ENCODE measurements at regions not wholly inside any gene's neighbourhood (a gene's known extent, or its start where the extent isn't known, plus 50 kb on each side); places are given as distances from the start of the nearest gene placed in this dataset.

GRCh38 chr3:145785668-145786067 lies 375.3 kb downstream of the PLOD2 start:
- DNase-seq = no peak

GRCh38 chr3:145798007-145798406 lies 363.0 kb downstream of the PLOD2 start:
- DNase-seq = no peak

DNA sequence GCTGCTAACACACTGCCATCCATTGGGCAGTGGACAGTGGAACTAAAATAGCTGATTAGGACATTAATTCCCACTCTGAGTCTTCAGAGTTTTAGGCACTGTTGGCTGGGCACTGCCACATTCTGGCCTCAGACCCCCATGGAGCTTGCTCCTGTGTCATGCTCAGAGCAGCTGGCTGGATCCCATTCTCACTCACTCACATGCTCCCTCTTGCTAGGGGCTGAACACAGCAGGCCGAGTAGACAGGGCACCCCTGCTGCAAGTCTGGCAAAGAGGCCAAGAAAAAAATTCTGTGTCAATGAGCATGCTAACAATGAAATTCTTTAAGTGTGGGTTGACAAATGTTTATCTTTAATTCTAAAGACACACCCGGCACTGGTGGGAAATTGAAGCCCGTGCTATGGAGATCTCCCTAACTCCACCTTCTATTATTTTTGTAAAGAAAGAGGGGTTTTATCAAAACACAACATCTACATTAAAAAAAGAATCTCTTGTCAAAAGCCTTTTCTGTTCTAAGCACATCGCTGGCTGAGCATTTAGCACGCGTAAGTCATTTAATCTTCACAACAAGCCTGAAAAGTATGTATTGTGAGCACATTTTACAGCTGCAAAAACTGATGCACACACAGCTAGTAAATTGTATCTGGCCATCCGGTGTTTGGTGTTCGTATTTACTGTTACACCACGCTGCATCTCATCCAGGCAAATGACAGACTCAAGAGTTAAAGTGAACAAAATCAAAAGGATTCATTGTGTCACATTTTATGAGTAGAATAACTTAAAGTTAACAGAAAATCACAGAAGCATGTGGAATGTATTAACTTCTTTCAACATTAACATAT lies 362.1 kb downstream of the PLOD2 start:
- DNase-seq = no peak

DNA sequence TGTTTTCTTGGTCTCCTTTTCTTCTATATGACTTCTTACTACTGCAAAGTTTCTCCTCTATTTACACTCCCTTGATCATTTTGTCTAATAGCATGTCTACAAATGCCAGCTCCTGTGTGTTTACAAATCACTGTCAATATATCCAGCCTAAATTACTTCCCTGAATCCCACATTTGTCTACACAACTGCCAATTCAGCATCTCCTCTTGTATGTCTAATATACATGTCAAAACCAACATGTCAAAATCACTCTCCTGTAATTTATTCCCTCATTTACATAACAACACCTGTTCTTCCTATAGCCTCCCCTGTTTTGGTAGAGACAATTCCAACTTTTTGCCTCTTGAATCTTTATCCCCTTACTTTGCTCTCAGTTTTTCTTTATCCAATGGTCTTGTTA lies 359.3 kb downstream of the PLOD2 start:
- no peak for DNase-seq

DNA sequence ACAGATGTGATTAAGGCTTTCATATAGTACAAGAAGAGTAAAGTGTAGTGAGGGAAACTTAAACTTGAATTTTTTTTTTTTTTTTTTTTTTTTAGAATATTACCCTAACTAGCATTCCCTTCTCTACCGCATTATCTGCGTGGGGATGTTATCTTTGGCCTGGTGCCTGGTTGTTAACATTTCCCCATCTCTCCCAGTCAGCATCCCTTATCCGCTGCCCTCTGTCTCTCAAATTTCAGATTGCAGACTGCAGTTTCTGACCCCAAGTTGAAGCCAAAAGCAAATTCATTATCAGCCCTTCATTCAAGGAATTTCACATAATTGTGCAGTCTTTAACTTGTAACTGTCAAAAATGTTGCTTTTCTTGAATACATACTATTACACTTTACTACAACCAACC lies 353.0 kb downstream of the PLOD2 start:
- DNase-seq = peak; percentile 4

DNA sequence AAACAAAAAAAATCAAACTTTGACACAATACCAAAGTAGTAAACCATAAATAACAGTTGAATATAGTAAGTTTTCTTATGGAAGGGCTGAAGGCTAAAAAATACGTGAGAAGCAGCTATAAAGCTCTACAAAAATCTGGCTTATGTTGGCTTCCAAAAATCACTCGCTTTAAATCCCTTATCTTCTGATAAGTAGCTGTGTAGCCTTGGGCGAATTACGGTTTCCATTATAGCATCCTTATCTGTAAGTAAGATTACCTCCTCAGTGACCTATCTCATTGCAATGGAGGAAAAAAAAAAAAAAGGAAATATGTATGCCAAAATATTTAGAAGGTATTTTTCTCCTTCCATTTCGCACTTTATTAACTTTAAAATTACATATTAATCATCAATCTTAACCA lies 348.6 kb downstream of the PLOD2 start:
- no peak for DNase-seq

DNA sequence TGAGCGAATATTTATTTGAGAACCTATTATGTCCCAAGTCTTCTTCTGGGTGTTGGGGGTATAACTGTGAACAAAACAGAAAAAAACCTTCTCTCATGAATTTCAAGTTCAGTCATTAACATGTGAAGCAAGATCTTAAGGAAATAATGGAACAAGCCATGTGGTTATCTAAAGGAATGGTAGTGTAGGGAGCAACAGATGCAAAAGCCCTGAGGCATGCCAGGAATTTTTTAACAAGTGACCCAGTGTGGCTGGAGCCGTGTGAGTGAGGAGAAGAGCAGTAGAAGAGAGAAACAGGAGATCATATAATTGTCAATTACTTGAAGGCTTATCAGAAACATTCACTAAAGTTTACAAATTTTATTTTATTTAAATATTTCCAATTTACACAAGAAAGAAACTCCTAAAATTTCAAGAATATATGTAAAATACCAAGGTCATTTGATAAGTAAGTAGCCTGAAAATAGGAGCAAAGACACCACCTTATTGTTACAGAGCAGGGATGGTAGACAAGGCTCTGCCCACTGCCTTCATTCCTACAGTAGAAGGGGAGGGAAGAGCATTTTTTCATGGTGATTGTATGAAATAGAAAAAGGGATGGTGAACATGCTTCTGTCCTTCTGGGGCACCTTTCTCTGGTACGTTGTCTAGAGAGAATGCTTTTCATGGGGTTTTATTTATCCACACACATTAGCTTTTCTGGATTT lies 345.1 kb downstream of the PLOD2 start:
- no peak for DNase-seq

DNA sequence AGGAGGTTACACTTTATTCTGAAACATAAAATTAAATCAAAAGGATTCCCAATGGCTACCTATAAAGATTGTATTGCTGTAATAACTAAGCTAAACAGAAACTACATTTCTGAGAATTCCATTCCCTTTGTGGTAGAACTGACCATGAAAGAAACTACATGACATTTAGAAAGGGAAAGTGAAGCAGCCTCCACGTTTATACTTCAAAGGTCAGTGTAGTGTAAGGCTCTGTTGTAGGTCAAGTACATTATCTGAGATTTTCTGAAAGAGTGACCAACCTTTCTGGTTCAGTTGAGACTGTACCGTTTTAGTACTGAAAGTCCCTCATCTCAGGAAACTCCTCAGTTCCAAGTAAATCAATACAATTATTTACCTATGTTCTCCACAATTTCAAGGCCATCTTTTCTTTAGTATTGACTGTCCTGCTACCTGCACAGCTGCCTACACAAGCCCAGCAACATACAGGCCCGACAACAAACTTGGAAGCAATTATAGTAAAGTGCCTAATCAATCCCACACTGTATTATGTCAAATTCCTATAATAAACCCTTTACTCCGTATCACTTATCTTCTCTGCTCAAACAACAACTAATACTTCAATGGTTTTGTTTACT lies 343.0 kb downstream of the PLOD2 start:
- no peak for DNase-seq

- no peak for DNase-seq
Observed at GRCh38 chr3:145820170-145820569, 340.8 kb downstream of the PLOD2 start.

DNA sequence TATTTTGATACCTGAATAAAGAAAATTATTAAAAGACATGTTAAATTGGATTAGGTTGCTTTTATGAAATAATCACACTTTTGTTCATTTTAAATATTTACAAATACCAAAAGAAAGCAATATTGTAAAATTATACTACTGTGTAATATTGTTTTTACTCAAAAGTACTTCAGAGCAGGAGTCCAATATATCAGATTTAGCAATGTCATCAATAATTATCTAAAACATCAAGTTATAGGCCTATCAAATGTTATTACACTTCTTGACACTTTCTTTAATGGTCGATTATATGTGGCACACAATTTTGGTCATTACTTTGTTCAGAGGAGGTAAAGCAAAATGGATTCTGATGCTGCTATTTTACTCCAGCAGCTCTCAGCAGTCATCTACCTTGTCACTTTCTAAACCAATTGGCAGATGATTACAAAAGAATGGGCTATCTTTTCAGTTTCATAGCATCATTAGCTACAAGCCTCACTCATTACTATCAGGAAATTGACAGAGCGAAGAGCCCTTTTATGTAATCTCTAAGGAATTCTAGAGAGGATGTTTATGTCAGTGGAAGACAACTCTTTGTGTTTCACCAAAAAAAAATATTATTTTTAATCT lies 318.6 kb downstream of the PLOD2 start:
- DNase-seq = peak; percentile 6

DNA sequence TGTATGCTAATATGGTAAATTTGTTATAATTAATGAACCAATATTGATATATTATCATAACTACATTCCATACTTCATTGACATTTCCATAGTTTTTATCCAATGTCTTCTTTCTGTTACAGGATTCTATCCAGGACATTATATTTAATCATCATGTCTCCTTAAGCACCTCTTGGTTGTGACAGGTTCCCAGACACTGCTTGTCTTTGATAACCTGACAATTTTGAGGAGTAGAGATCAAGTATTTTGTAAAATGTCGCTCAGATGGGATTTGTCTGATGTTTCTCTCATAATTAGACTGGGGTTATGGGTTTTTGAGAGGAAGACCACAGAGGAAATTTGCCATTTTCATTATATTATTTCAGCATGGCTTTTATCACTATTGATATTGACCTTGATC lies 317.4 kb downstream of the PLOD2 start:
- DNase-seq = no peak

DNA sequence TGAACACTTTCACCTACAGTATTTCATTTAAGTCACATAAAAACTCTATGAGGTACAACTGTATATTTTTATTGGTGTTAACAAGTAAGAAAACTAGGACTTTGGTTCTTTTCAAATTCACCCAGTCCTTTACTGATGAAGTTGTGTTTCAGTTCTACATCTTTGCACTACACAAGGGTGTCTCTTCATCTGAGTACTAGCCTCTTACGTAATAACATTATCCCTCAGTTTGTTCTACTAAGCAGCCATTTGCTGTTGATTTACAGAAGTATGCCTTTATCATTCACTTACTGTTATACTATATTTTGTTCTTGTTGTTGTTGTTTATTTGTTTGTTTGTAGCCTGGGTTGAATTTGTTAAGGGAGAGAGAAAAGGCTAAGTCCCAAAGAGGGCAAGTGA lies 311.9 kb downstream of the PLOD2 start:
- no peak for DNase-seq

GRCh38 chr3:145854499-145854898 lies 306.5 kb downstream of the PLOD2 start:
- no peak for DNase-seq

DNA sequence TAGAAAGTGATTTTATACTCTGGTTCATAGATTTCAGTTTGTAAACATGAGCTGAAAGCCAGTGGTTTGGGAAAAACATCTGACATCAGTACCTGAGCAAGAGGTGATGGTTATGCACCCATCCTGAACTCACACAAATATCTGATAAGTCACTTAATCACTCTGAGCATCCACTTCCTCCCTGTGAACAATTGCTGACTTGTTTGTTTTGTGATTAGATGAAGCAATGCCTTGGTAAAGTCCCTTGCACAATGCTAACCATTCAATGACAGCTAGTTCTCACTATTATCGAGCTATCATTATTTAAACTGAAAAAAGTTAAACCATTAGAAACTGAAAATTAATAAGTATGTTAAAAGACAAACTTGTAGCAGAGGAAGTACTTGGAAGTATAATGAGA lies 303.0 kb downstream of the PLOD2 start:
- no peak for DNase-seq

- DNase-seq = no peak
Observed at GRCh38 chr3:145864336-145864735, 296.6 kb downstream of the PLOD2 start.

DNA sequence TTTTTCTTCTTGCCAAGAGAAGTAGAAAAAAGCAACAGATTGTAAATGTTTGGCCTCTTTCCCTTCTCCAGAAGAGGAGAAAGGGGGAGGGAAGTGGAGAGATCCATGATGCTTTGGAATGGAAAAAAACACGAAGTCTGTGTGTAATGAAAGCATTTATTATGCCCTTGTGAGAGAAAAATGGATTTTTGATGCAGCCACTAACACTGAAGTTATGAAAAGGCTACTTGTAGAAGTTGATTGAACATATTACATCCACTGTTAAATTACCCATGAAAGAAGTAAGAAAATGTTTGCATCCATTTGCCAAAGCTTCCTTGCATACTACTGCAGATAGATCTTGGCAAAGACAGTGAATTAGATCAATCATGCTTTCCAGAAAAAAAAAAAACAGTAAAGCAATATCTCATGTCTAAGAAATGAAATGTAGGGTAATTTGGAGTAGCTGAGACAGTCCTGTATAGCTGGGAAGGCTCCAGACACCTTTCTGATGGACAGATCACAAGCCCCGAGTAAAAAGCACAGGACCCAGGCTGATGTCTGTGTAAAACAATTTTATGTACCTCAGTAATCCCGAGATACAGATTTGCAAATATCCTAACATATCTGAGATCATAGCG lies 295.5 kb downstream of the PLOD2 start:
- DNase-seq = peak; percentile 3

DNA sequence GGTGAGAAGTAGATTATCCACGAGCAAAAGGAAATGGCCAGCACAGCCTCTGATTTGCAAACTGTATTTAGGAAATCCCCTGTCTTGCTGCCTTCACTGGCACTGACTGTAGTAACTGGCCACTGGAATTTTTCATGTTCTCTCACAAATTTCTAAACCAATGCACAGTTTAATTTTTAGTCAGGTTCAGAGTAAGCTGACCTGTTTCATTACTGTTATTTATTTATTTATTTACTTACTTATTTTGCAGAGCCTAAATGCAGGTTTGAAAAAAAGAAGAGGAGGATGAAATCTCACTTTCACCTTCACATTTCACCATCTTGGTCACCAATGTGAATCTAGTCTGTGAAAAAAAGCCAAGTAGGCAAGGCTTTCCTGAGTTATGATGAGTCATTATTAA lies 291.0 kb downstream of the PLOD2 start:
- no peak for DNase-seq

DNA sequence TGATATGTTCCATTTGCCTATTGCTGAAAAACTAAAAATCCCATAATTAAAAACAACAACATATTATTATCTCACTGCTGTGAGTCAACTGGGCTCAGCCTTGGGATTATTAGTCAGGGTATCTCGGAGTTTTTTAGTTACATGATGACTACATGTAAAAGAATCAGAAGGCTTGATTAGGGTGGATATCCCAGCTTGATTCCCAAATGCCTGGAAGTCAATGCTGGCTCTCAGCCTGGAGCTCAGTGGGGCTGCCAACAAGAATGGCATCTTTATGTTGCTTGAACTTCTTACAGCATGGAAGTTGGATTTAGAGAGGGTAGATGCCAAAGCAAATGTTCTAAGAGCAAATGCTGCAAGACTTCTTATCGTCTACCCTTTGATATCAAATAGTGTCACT lies 278.5 kb downstream of the PLOD2 start:
- DNase-seq = no peak

GRCh38 chr3:145889730-145890129 lies 271.3 kb downstream of the PLOD2 start:
- no peak for DNase-seq

DNA sequence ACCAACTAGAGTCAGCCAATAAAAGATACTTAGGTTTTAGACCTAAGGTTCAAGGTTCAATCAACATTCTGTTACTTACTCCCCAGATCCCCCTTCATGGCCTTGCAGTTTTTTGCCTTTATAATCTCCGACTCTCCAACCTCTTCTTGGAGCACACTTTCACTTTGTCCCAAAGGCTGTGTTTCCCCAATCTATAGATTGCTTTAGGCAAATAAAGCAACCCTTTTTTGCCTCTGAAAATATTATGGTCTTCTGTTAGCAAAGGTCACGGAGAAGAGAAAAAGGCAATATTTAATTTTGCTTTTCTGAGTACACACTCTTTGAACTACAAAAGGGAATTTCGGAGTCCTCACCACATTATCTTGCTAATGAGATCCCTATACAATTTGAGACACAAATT lies 268.1 kb downstream of the PLOD2 start:
- no peak for DNase-seq

GRCh38 chr3:145893331-145893730 lies 267.7 kb downstream of the PLOD2 start:
- DNase-seq = no peak

DNA sequence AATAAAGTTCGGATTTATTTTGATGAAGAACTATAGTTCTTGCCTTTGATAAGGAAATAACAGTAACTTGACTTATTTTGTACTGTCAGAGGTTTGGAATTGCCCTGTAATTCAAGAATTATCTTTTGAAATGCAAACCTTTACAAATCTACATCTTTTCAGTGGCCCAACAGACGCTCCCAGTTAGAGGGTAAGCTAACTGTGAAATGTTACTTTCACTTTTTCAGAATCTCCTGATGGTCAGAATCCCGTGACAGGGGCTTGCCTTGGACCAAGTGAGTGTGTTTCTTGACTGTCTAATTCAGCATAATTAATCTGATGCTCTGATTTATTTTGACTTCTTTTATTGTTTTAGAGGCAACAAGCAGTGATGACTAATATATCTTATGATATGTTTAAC lies 262.5 kb downstream of the PLOD2 start:
- DNase-seq = no peak

GRCh38 chr3:145899241-145899640 lies 261.7 kb downstream of the PLOD2 start:
- DNase-seq = no peak

Data from NCI-H2227 treated with DMSO at 0.1 percent for 48 hours (cell line).